Activated T-cell treated with anti-CD3 and anti-CD28 coated beads, Interleukin-2, amount 50 U/mL, for 72 hours (primary cell): ENCODE measurements at regions not wholly inside any gene's neighbourhood (a gene's known extent, or its start where the extent isn't known, plus 50 kb on each side); places are given as distances from the start of the nearest gene placed in this dataset.

Experiments
- ATAC-seq, 2 donors: fragments of 150-1000 bp; cut with Tn5 transposase; replicated peaks in 1 of 2; 2 replicates each; pipeline ENCODE4 v1.10.0; 2021; ENCODE audit warnings: moderate library complexity in 2 of 2, mild to moderate bottlenecking in 1 of 2
- DNase-seq, 2 donors: peaks; one replicate each; pipeline ENCODE4 v3.0.0; 2021 to 2022; ENCODE audit warnings: mixed read lengths in 1 of 2
- H3K27ac Mint-ChIP-seq: one replicate; pipeline ENCODE4 v1.8.0; 2022; ENCODE audit warnings: mild to moderate bottlenecking, moderate library complexity, mixed read lengths
- H3K27me3 Mint-ChIP-seq: one replicate; pipeline ENCODE4 v1.8.0; 2022; ENCODE audit warnings: low read depth, mixed read lengths
- H3K36me3 Mint-ChIP-seq, 2 donors: one replicate each; pipeline ENCODE4 v1.8.0; 2022; ENCODE audit warnings: mixed read lengths in 2 of 2, mild to moderate bottlenecking in 1 of 2; ENCODE audit not compliant: insufficient read depth in 2 of 2
- H3K4me1 Mint-ChIP-seq: one replicate; pipeline ENCODE4 v1.8.0; 2022; ENCODE audit warnings: low read depth, mixed read lengths
- H3K4me3 Mint-ChIP-seq, 2 donors: one replicate each; pipeline ENCODE4 v1.8.0; 2022; ENCODE audit warnings: mild to moderate bottlenecking in 2 of 2, mixed read lengths in 2 of 2, moderate library complexity in 2 of 2
- H3K9me3 Mint-ChIP-seq, 2 donors: one replicate each; pipeline ENCODE4 v1.8.0; 2022; ENCODE audit warnings: mixed read lengths in 2 of 2

GRCh38 chr5:29054694-29055093 lies 2016.3 kb upstream of the CDH9 start:
- no peak overlapping the region for H3K27ac Mint-ChIP-seq

GRCh38 chr5:29054282-29054681 lies 2015.9 kb upstream of the CDH9 start:
- Mint-ChIP-seq H3K4me3 (no peak overlapping the region), H3K4me1 (no peaks in the 10 kb centered on the region), H3K9me3 (peaks cover 0 to 4% of the 10 kb centered on the region in 2 donors), H3K36me3 (no peaks in the 10 kb centered on the region), H3K27ac (no peak overlapping the region), H3K27me3 (no peaks in the 10 kb centered on the region)
- no peak for ATAC-seq
- no peak for DNase-seq

More at GRCh38 chr5:29054694-29055093, 2016.3 kb upstream of the CDH9 start:
- no peaks in the 10 kb centered on the region for H3K27me3 Mint-ChIP-seq
- peaks cover 0 to 4% of the 10 kb centered on the region in 2 donors for H3K9me3 Mint-ChIP-seq
- no peak for ATAC-seq
- no peak for DNase-seq
- no peaks in the 10 kb centered on the region for H3K36me3 Mint-ChIP-seq
- no peaks in the 10 kb centered on the region for H3K4me1 Mint-ChIP-seq
- no peak overlapping the region for H3K4me3 Mint-ChIP-seq

- DNase-seq, result no peak
- peaks cover 0 to 4% of the 10 kb centered on the region in 2 donors for H3K9me3 Mint-ChIP-seq
- no peaks in the 10 kb centered on the region for H3K4me1 Mint-ChIP-seq
- H3K27ac Mint-ChIP-seq, result no peak overlapping the region
- H3K4me3 Mint-ChIP-seq, result no peak overlapping the region
- H3K36me3 Mint-ChIP-seq, result no peaks in the 10 kb centered on the region
- no peak for ATAC-seq
- H3K27me3 Mint-ChIP-seq, result no peaks in the 10 kb centered on the region
These were observed 2013.1 kb upstream of the CDH9 start for GRCh38 chr5:29051509-29051908.

- H3K4me1 Mint-ChIP-seq, result no peaks in the 10 kb centered on the region
- H3K9me3 Mint-ChIP-seq, result peaks cover 0 to 5% of the 10 kb centered on the region in 2 donors
- DNase-seq, result no peak
- ATAC-seq, result no peak
- H3K36me3 Mint-ChIP-seq, result no peaks in the 10 kb centered on the region
- no peak overlapping the region for H3K27ac Mint-ChIP-seq
- H3K27me3 Mint-ChIP-seq, result no peaks in the 10 kb centered on the region
- no peak overlapping the region for H3K4me3 Mint-ChIP-seq
These were observed 2003.8 kb upstream of the CDH9 start for GRCh38 chr5:29042152-29042551.

- peaks cover 0 to 7% of the 10 kb centered on the region in 2 donors for H3K9me3 Mint-ChIP-seq
- ATAC-seq (no peak), DNase-seq (no peak)
- no peaks in the 10 kb centered on the region for H3K4me1 Mint-ChIP-seq
- no peak overlapping the region for H3K4me3 Mint-ChIP-seq
- H3K27ac Mint-ChIP-seq, result no peak overlapping the region
- no peaks in the 10 kb centered on the region for H3K36me3 Mint-ChIP-seq
- no peaks in the 10 kb centered on the region for H3K27me3 Mint-ChIP-seq
These were observed 2002.0 kb upstream of the CDH9 start for GRCh38 chr5:29040404-29040803.

GRCh38 chr5:29039994-29040393 lies 2001.6 kb upstream of the CDH9 start:
- no peak for ATAC-seq
- DNase-seq, result no peak
- Mint-ChIP-seq H3K4me3 (no peak overlapping the region), H3K27ac (no peak overlapping the region), H3K4me1 (no peaks in the 10 kb centered on the region), H3K27me3 (no peaks in the 10 kb centered on the region), H3K36me3 (no peaks in the 10 kb centered on the region), H3K9me3 (peaks cover 0 to 10% of the 10 kb centered on the region in 2 donors)

- DNase-seq (no peak), ATAC-seq (no peak)
- Mint-ChIP-seq H3K4me1 (no peaks in the 10 kb centered on the region), H3K27me3 (no peaks in the 10 kb centered on the region), H3K27ac (no peak overlapping the region), H3K4me3 (no peak overlapping the region), H3K36me3 (no peaks in the 10 kb centered on the region), H3K9me3 (peaks cover 0 to 13% of the 10 kb centered on the region in 2 donors)
These were observed 1999.3 kb upstream of the CDH9 start for GRCh38 chr5:29037716-29038115.

GRCh38 chr5:29024052-29024451 lies 1985.7 kb upstream of the CDH9 start:
- DNase-seq (no peak), ATAC-seq (no peak)
- Mint-ChIP-seq H3K9me3 (peaks cover 3 to 4% of the 10 kb centered on the region in 2 donors), H3K27me3 (no peaks in the 10 kb centered on the region), H3K27ac (no peak overlapping the region), H3K4me3 (no peak overlapping the region), H3K4me1 (no peaks in the 10 kb centered on the region), H3K36me3 (peaks cover 0 to 2% of the 10 kb centered on the region in 2 donors)

- peaks cover 0 to 2% of the 10 kb centered on the region in 2 donors for H3K36me3 Mint-ChIP-seq
These were observed 1985.2 kb upstream of the CDH9 start for GRCh38 chr5:29023541-29023940.

GRCh38 chr5:29017501-29017900 lies 1979.1 kb upstream of the CDH9 start:
- ATAC-seq, result no peak
- H3K36me3 Mint-ChIP-seq, result no peaks in the 10 kb centered on the region
- no peak overlapping the region for H3K27ac Mint-ChIP-seq
- no peak for DNase-seq
- H3K9me3 Mint-ChIP-seq, result peaks cover 0 to 6% of the 10 kb centered on the region in 2 donors
- no peak overlapping the region for H3K4me3 Mint-ChIP-seq
- H3K27me3 Mint-ChIP-seq, result no peaks in the 10 kb centered on the region
- H3K4me1 Mint-ChIP-seq, result no peaks in the 10 kb centered on the region

More at GRCh38 chr5:29023541-29023940, 1985.2 kb upstream of the CDH9 start:
- no peaks in the 10 kb centered on the region for H3K27me3 Mint-ChIP-seq
- peaks cover 2 to 3% of the 10 kb centered on the region in 2 donors for H3K9me3 Mint-ChIP-seq
- H3K4me3 Mint-ChIP-seq, result no peak overlapping the region
- no peak for ATAC-seq
- DNase-seq, result no peak
- no peaks in the 10 kb centered on the region for H3K4me1 Mint-ChIP-seq
- no peak overlapping the region for H3K27ac Mint-ChIP-seq

- DNase-seq, result no peak
- no peak overlapping the region for H3K27ac Mint-ChIP-seq
- H3K4me3 Mint-ChIP-seq, result no peak overlapping the region
- no peaks in the 10 kb centered on the region for H3K4me1 Mint-ChIP-seq
- H3K27me3 Mint-ChIP-seq, result no peaks in the 10 kb centered on the region
- H3K9me3 Mint-ChIP-seq, result peaks cover 0 to 6% of the 10 kb centered on the region in 2 donors
- no peaks in the 10 kb centered on the region for H3K36me3 Mint-ChIP-seq
- no peak for ATAC-seq
These were observed 1977.7 kb upstream of the CDH9 start for GRCh38 chr5:29016067-29016466.

GRCh38 chr5:29015523-29015922 lies 1977.1 kb upstream of the CDH9 start:
- ATAC-seq (no peak), DNase-seq (no peak)
- no peaks in the 10 kb centered on the region for H3K4me1 Mint-ChIP-seq
- no peaks in the 10 kb centered on the region for H3K27me3 Mint-ChIP-seq
- H3K27ac Mint-ChIP-seq, result no peak overlapping the region
- H3K36me3 Mint-ChIP-seq, result no peaks in the 10 kb centered on the region
- H3K4me3 Mint-ChIP-seq, result no peak overlapping the region
- H3K9me3 Mint-ChIP-seq, result peaks cover 0 to 6% of the 10 kb centered on the region in 2 donors

- H3K4me1 Mint-ChIP-seq, result no peaks in the 10 kb centered on the region
- H3K27ac Mint-ChIP-seq, result no peak overlapping the region
- no peaks in the 10 kb centered on the region for H3K36me3 Mint-ChIP-seq
- DNase-seq (no peak), ATAC-seq (no peak)
- H3K9me3 Mint-ChIP-seq, result peaks cover 5 to 6% of the 10 kb centered on the region in 2 donors
- H3K4me3 Mint-ChIP-seq, result no peak overlapping the region
- H3K27me3 Mint-ChIP-seq, result no peaks in the 10 kb centered on the region
These were observed 1967.0 kb upstream of the CDH9 start for GRCh38 chr5:29005386-29005785.

GRCh38 chr5:29002481-29002880 lies 1964.1 kb upstream of the CDH9 start:
- Mint-ChIP-seq H3K4me1 (no peaks in the 10 kb centered on the region), H3K27me3 (no peaks in the 10 kb centered on the region), H3K4me3 (no peak overlapping the region), H3K36me3 (no peaks in the 10 kb centered on the region), H3K27ac (no peak overlapping the region), H3K9me3 (peaks cover 8 to 9% of the 10 kb centered on the region in 2 donors)
- ATAC-seq, result no peak
- no peak for DNase-seq
